ENCODE measurements at regions not wholly inside any gene's neighbourhood (a gene's known extent, or its start where the extent isn't known, plus 50 kb on each side); places are given as distances from the start of the nearest gene placed in this dataset.

DNA sequence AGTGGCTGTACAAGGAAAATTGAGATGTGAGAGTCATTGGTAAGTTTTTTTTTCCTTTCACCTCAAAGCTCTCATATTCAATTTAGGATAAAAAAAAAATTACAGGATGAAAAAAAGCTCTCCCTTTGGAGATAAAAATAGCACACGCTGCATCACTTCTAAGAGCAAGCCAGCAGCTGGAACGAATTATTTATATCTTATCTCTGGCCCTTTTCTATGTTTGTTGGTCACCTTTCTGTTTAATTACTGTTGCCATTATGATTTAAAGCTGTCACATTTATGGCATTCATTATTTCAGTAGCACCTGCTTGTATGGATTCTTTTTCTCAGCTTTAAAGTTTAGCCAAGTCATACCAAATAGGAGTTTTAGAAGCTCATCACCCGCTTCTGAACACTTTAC is 171.6 kb upstream of the PDZRN3 start:
- DNase-seq: no peak

DNA sequence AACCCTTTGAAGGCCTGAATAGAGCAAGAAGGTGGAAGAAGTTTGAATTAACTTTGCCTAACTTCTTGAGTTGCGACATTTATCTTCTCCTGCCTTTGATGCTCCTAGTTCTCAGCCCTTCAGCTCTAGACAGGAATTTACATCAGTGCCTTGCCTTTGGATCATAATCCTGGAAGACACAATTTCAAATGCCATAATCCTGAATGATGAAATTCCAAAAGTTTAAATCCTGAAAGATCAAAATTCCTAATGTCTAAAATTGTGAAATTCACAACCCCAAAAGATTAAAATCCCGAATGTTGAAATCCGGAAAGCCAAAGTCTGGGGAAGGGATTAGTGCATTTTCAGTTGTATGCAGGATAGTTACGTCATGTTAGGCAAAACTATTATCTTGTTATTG is 166.6 kb upstream of the PDZRN3 start:
- no peak for DNase-seq

DNA sequence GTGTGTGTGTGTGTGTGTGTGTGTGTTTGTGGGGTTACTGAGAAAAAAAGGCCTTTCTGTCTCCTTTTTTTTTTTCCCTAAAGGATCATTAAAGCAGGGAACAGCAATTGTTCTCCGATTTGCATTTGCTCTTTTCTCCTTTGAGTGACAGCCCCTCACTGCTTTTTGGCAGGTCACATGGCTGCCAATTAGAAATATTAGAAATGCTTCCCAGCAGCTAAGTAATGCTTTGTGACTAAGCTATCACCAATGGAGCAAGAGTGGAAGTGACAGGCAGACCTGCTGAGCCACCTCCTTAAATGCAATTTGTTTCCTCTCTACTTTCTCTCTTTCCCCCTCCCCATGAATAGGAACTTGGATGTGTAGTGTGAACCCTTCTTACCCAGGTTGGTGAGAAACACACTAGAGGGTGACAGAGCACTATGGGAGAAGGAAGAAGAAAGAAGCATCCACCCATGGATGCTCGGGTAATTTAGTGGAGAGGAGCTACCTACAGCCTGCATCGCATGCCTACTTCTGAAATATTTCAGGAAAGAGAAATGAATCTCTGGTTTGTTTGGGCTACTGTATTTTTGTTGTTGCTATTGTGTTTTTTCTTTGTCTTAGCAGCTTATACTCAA is 165.2 kb upstream of the PDZRN3 start:
- no peak for DNase-seq

DNA sequence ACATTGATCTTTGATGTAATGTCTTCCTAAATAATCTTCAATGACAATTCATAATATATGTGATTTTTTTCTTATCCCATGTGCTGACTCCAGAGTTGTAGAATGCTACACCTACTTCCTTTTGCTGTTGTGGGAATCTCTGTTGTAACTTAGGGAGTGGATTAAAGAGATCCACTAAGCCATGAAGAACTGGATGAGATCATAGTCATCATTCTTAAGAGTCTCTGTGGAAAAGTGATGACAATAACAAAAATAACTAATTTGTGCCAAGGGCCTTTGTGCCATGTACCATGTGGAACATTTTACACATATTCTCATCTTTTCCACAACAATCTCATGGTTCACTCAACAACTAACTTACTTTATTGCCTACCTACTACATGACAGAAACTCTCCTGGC is 162.9 kb upstream of the PDZRN3 start:
- no peak for DNase-seq

DNA sequence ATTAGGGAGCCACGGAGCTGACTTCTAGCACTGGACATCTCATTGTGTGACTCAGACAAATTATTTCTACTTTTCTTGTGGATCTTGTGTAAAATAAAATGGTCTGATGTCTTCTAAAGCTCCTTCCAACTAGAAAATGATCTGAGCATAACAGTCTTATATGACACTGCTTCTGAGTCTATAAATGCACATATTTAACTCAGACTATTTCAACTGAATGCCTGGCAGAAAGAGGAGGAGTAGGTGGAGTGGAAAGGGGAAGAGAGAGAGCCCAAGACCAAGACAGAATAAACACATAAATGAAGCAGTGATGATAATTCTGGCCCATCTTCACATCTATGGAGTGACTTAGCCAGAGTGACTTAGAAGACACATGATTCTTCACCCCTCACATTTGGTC is 162.3 kb upstream of the PDZRN3 start:
- DNase-seq: no peak

DNA sequence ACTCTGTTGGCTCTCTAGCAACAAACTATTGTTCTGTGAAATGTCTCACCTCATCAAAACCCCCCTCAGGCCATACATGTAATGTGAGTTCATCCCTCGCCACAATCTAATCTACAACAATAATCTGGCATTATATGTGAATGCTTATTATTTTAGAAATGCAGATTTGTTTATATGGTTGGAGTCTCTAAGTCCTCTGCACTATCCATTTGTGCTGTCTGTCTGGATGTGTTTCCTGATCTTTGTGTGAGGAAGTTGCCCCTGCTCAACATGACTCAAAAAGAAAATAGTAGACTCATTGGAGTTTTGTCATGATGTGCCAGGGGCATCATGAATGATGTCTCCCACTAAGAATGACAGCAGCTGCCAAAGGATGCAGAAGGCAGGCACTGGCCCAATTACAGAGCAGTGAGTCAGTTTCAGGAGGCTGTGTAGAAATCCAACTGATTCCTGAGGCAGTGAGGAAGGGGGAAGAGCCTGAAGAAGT is 161.6 kb upstream of the PDZRN3 start:
- no peak for DNase-seq

DNA sequence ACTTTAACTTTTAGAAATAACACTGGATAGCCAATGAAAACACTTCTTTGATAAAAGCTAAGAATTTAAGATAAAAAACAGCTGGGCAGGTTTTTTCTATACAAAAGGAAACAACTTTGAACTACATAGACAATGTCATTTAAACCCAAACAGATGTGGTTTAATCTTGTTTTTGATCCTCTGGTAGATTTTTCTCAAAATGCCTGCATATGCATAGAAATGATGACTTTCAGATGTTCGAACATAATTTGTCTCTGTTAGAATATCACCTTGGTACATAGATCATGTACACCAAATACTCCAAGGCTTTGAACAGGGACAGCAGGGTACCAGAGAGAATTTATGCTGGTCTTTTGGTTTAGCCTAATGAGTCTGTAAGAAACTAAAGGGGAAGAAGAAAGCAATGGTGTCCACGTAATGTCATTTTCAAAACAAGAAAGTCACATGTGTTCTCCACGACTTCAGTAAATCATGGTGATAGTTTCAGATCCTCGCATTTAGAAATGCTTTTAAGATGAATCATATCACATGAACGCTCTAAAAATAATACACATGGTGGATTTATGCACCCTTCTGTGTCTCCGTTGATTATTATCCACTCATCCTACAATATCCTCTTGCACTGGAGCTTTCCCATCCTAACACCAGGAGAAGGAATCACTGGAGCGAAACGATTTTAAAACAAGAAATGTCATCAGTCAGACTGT is 160.1 kb upstream of the PDZRN3 start:
- DNase-seq: no peak

DNA sequence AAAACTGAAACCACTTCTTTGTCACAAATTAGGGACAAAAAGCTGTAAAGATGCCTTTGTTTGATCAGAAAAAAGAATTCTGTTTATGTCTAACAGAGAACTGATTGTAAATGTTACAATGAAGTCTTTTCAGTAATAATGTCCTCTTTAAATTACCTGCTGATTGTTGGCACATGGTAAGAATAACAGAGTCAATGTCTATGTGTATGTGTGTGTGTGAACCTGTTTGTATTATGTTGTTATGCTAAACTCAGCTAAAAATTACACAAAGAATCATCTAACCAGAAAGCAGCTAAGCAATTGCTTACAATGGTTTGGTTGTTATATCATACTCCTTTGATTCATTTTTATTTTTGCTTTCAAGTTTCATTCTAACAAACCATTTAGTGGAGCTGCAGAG is 159.1 kb upstream of the PDZRN3 start:
- DNase-seq: no peak

DNA sequence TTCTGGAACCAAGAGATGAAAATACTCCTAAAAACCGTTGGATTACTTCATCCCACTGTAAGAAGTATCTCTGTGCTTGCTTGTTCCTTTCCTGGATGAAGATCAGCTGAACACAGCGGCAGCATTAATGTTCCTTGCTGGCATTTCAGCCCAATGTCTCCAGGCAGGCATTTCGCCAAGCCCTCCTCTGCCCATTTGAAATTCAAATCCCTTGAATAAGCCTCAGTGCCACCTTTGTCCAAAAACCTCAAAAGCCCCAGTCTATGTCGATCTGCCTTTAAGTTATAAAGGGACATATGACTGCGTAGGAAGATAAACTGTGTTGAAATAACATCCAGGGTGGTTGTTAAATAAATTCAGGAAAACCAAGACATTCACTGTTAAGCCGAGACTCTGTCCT is 156.8 kb upstream of the PDZRN3 start:
- no peak for DNase-seq

DNA sequence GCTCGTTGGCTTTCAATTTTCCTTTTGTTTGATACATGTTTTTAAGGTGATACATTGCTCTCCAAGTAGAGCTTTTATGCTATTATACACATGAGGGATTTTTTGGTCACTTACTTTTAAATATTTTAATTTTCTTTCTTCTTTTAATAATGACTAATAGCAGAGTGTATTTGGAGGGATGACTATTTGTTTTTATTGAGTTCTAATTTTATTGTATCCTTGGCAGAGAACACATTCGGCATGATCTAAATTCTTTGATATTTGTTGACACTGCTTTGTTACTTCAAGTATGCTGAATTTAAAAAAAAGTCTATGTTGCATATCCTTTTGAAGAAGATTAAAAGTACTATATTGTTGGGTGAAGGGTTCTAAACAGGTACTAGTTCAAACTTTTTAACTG is 149.9 kb upstream of the PDZRN3 start:
- no peak for DNase-seq

DNA sequence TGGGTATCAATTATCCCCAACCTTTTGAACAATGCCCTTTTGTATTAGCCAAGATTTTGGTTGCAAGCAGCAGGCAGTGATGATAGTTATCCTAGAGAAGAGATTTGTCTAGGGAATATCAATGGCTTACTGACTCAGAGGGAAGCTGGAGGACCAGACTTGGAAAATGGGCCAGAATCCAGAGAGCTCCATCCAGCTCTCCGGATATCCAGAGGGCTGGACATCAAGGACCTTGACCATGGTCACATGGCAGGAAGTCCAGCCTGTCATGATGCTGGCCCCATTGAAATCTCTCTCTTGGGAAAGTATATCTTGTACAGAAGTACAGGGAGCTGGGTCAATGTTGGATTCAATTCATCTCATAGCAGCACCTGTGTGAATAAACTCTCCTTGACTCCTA is 148.5 kb upstream of the PDZRN3 start:
- DNase-seq: no peak

DNA sequence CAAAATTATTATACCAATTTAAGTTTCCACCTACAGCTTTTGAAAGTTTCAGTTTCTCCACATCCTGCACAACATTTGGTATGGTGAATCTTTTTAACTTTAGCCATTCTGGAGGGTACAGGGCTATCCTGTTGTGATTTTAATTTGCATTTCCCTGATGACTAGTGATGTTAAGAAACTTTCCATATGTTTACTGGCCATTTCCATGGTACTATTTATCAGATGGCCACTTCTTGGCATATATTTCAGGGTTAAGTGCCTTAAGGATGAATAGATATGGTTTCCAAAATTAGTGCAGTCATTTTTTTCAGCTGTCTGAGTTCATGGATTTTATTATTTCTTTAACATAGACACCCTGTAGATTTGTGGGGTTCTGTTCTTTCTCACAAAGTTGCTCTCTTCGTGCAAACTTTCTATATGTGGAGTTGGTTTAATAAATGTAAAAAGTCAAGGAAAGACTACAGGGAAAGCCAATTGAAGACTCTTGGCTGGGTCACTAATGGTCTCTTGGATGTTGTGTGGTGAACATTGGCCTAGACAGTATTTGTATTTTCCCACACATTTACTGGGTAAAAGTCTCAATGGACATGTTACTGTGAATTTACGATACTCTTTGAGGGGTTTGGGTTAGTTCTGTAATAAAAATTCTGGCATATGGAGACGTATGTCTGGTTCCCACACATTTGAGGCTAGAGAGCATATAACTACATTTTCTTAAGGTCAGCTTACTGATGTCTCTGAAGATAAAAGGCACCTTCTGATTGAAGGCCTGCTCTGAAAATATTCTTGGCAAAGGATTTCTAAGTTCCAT is 147.5 kb upstream of the PDZRN3 start:
- no peak for DNase-seq

DNA sequence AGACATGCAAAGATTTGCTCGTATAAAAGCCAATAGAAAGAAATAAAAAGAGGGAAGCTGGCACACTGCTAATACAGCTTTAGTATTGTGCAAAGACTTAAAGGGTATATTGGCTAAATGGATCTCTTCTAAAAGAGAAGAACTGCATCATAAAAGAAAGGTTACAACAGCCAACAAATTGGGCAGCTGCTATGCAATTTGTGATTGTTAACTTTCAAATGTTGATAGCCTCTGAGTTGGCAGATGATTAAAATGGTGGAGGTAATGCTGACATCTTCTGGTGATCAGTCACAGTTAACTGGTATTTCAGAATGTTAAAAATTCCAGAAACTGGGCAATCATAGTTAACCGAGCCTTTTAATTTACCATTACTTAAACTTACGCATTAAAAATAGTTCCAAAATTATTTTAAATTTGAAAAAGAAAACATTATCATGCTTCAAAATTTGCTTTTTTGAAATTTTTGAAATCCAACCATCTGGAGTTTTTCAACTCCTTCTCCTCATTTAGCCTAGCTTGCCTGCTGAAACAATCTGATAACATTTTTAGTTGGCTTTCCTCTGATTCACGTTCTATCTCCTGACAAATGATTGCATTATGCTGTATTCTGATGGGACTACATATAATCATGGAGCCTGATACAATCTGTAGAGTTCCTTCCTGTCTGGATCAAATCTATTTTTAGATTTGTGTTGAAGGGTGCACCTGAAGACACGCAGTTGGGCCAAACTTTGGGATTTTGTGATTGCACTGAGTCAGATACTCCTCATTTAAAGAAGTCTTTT is 144.0 kb upstream of the PDZRN3 start:
- no peak for DNase-seq

DNA sequence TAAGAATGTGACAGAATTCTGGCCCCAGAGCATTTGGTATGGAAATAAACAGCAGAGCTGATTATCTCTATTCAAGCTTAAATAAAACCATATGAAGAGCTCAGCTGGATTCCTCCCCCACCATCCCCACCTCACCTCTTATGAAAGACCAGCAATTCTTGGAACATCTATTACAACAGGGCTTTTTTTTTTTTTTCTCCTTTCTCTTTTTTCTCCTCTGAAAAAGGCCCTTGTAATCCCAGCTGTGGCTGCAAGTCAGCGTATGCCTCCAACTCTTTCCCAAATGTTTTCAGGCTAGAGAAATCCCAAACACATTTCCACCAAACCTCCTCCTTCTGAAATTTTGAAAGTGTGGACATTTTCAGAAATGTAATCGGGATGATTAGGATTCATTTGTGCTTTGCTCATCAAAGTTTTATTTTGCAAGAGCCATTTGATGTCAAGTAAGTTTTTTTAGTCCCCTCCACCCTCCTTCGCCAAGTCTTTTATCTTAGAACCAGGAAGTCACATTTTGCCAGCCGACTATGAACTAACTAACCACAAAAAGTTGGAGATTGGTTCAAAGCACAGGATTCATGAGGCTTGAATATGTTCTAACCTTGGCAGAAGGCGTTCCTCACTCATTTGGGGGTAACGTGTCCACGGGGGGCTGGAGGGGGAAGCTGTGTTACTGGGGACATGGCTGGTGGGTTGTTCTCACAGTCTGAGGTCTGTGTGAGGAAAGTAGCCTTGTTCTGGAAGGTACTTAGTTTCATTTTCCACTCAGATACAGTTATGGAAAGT is 142.0 kb upstream of the PDZRN3 start:
- no peak for DNase-seq

DNA sequence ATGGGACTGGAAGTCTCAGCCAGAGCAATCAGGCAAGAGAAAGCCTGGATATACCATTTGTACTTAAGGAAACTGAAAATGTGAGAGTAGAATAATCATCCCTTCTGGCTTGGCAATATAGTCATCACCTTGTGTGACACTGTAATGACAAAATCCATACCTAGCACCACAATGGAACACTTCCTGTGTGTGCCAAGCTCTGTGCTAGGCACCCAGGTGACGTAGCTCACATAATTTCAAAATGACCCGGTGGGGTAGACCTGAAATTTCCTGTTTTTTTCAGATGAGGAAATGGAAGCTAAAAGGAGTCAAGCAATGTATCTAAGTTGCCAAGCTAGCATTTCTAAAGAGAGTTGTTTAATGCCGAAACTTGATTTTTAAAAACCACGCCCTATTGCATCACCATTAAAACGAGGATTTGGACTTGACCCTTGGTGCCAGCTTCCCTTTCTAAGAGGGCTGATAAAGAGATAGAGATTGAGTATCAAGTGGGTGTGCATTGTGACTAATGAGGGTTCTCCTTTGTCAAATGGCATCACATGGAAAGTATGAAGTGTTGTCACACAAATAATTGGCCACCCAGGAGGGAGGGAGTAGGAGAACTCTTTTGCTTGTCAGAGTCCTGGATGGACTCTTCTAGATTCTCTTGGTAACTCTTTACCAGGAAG is 141.3 kb upstream of the PDZRN3 start:
- no peak for DNase-seq

DNA sequence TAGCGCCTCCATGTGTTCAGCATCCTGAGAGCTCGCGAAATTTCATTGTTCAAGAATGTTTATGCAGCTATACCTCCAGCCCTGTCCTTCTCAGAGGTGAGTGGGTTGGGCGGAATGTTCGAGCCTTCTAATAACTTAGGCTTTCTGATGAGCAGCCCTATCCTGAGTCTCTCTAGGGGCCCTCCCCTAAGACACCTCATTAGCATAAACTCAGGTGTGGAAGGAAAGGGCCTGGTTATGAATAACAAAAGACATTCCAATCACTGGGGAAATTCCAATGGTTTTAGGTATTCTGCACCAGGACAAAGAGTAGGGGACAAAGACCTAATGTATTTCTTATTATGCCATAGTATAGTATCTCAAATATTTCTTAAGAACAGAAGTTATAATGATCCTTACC is 138.1 kb upstream of the PDZRN3 start:
- DNase-seq: no peak

DNA sequence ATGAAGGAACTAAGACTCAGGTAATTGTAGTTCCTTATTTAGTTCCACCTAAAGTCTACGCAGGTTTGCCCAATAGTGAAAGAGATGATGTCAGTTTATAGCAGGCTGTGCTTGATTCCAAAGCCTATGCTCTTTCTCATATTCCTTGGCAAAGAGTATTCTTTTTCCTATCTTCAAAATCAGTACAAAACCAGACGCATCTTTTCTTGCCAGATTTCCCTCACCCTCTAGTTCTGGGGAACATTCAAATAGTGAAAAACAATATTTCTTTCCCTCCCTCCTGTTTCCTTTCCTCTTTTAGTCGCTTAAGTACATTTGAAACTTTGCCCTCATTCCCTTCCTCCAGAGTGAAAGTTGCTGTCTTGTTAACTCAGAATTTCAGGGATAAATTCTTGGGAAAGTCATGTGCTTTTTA is 134.6 kb upstream of the PDZRN3 start:
- DNase-seq: no peak

DNA sequence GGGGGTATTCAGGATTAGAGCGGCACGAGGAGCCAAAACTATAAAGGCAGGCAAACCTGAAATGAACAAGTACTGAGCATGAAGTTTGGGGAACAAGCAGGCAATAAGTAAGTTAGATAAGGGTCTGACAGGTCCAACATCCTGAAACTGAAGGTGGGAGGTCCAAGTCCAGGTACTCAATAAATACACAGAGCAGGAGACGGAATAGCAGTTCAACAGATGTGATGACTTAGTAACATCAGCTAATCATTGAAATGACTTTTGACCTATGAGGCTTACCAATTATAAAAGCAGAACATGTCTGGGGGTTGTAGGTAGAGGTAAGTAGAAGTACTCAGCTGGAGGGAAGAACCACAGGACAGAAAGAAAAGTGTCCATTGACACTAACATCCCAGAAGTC is 132.8 kb upstream of the PDZRN3 start:
- no peak for DNase-seq

DNA sequence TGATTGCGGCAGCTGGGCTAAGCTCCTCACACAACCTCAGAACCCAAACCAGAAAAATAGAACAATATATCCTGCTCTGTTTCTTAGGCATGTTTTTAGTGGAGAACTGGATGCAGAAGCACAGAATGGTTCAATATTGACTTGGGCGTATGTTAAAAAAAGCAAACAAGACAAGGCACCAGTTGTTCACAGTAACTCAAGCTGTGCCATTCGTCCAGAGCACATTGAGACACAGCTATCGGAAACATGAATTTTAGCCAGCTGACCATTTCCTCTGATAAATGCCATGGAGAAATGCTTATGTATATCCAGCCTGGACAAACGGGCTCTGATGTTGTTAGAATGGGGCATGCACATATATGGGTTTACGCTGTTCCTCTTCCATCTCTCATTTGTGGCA is 129.2 kb upstream of the PDZRN3 start:
- DNase-seq: no peak

DNA sequence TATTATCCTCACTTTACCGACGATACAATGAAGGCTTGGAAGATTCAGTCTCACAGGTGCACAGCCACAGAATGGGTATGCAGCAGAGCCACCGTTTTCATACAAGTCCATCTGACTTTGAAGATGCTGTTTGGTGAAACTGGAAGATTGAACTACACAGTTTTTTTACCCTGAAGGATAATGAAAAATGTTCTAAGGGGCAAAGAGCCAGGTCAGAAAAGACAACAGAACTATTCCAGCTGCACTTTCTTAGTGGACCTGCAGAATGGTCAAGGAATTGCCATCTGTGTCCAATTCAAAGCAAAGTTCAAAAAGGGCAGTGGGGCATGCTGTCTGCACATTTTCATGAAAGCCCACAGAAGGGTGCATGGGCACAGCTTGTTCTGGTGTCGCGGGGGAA is 127.6 kb upstream of the PDZRN3 start:
- DNase-seq: no peak

DNA sequence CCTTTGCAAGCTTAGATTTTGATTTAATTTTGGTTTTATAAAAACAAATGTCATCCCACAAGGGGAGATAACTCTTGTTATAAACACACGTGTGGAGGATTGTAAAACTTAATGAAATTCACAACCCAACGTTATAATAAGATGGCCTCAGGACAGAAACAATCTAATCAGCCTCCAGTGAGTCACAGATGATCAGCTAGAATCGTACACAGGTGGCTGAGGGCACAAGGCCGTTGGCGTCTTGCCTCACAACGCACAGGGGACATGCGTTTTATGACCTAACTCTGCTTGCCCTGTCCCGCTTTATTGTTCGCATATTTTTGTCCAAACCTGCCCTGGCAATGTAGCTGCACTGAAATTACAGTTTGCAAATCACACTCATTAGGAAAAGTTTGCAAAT is 121.9 kb upstream of the PDZRN3 start:
- DNase-seq: no peak
